SK-N-SH (cell line): ENCODE measurements at regions not wholly inside any gene's neighbourhood (a gene's known extent, or its start where the extent isn't known, plus 50 kb on each side); places are given as distances from the start of the nearest gene placed in this dataset.

Source experiments
- CTCF ChIA-PET: fragments of 300-600, 350-600 bp; formaldehyde crosslinking; extraction: SDS; loops from one replicate; lab custom pipeline; 2021; lab: Yijun Ruan, JAX
- POLR2A ChIA-PET: fragments of 350-600 bp; sonication (Branson Sonifier 250); formaldehyde crosslinking; extraction: SDS; loops from one replicate; lab custom pipeline; 2020; ENCODE audit warnings: antibody characterized with exemption, inconsistent platforms; lab: Yijun Ruan, JAX
- DNase-seq: peaks from one replicate; pipeline ENCODE4 v3.0.0; 2012
- H2AFZ ChIP-seq: fragments of 200-600 bp; sonication (generic); 2 replicates; pipeline ENCODE4 v1.8.1; 2016; ENCODE audit warnings: antibody characterized with exemption, mild to moderate bottlenecking, low read depth
- H3F3A ChIP-seq: fragments of 200-600 bp; sonication (generic); replicated peaks from 2 replicates; pipeline ENCODE3; 2016; ENCODE audit warnings: antibody characterized with exemption, mild to moderate bottlenecking; ENCODE audit not compliant: insufficient read depth
- H3K27ac ChIP-seq, 2 experiments: fragments of 200-500 bp in 1 of 2; fragments of 200-600 bp in 1 of 2; sonication (Bioruptor generic) in 1 of 2; sonication (generic), shearing (Covaris generic) in 1 of 2; 2 replicates each; pipeline versions ENCODE4 v1.5.1 to v1.6.1; 2014 to 2016; ENCODE audit warnings: low read depth in 2 of 2, inconsistent platforms in 1 of 2, low read length in 1 of 2, mild to moderate bottlenecking in 1 of 2, mixed read lengths in 1 of 2
- H3K27me3 ChIP-seq: fragments of 200-600 bp; sonication (generic), shearing (Covaris generic); 2 replicates; pipeline ENCODE4 v1.6.1; 2016; ENCODE audit warnings: mixed run types; ENCODE audit not compliant: insufficient read depth
- H3K36me3 ChIP-seq, 2 experiments: fragments of 200-500 bp in 1 of 2; fragments of 200-600 bp in 1 of 2; sonication (Bioruptor generic) in 1 of 2; sonication (generic) in 1 of 2; replicated peaks in 1 of 2; 2 replicates each; pipeline versions ENCODE3 to v1.5.1; 2014 to 2016; ENCODE audit warnings: low read length in 1 of 2, mild to moderate bottlenecking in 1 of 2; ENCODE audit not compliant: insufficient read depth in 2 of 2, control insufficient read depth in 1 of 2
- H3K4me1 ChIP-seq, 2 experiments: fragments of 200-500 bp in 1 of 2; fragments of 200-600 bp in 1 of 2; sonication (Bioruptor generic) in 1 of 2; sonication (generic), shearing (Covaris generic) in 1 of 2; 2 replicates each; pipeline versions ENCODE4 v1.5.1 to v1.6.1; 2014 to 2016; ENCODE audit warnings: low read depth in 1 of 2, low read length in 1 of 2, mixed run types in 1 of 2; ENCODE audit not compliant: insufficient read depth in 2 of 2, control insufficient read depth in 1 of 2
- H3K4me2 ChIP-seq: fragments of 200-600 bp; sonication (generic), shearing (Covaris generic); 2 replicates; pipeline ENCODE4 v1.6.1; 2017; ENCODE audit warnings: mixed run types
- H3K4me3 ChIP-seq, 2 experiments: fragments of 200-500 bp in 1 of 2; fragments of 200-600 bp in 1 of 2; sonication (Bioruptor generic) in 1 of 2; sonication (generic), shearing (Covaris generic) in 1 of 2; 2 replicates each; pipeline versions ENCODE4 v1.5.1 to v1.8.1; 2014 to 2016; ENCODE audit warnings: low read depth in 2 of 2, inconsistent platforms in 1 of 2, low read length in 1 of 2, mild to moderate bottlenecking in 1 of 2, mixed read lengths in 1 of 2, moderate library complexity in 1 of 2
- H3K79me2 ChIP-seq: fragments of 200-600 bp; sonication (generic); 2 replicates; pipeline ENCODE4 v1.8.1; 2017; ENCODE audit warnings: mild to moderate bottlenecking; ENCODE audit not compliant: insufficient read depth
- H3K9ac ChIP-seq: fragments of 200-600 bp; sonication (generic); 2 replicates; pipeline ENCODE4 v1.6.1; 2017; ENCODE audit warnings: mixed run types
- H3K9me2 ChIP-seq: fragments of 200-600 bp; sonication (generic); 2 replicates; pipeline ENCODE4 v1.6.1; 2017; ENCODE audit warnings: mixed run types
- H3K9me3 ChIP-seq: fragments of 200-600 bp; sonication (generic); 2 replicates; pipeline ENCODE4 v1.6.1; 2017; ENCODE audit warnings: mixed run types, mild to moderate bottlenecking, moderate library complexity
- H4K20me1 ChIP-seq: fragments of 200-600 bp; sonication (generic); 2 replicates; pipeline ENCODE4 v1.6.1; 2017; ENCODE audit warnings: mild to moderate bottlenecking, mixed run types; ENCODE audit not compliant: insufficient read depth
- CTCF ChIP-seq: fragments of 200-600 bp; sonication (generic); IDR thresholded peaks from 2 replicates; pipeline ENCODE4 v1.6.1; 2017; ENCODE audit warnings: antibody characterized with exemption, mild to moderate bottlenecking, moderate library complexity
- EP300 ChIP-seq, 2 experiments: IDR thresholded peaks; 2 replicates each; pipeline versions ENCODE4 v1.4.0 to v1.6.1; 2012; ENCODE audit warnings: borderline replicate concordance in 1 of 2, low read depth in 1 of 2, low read length in 1 of 2
- FOSL2 ChIP-seq: IDR thresholded peaks from 2 replicates; pipeline ENCODE4 v1.4.0; 2012; ENCODE audit warnings: low read depth, mild to moderate bottlenecking, moderate library complexity, borderline replicate concordance
- FOXJ3 ChIP-seq: sonication (generic); formaldehyde crosslinking; IDR thresholded peaks from 2 replicates; pipeline ENCODE4 v1.5.1; 2020; ENCODE audit warnings: mild to moderate bottlenecking, missing genetic modification reagents
- GATA2 ChIP-seq: sonication (generic); formaldehyde crosslinking; IDR thresholded peaks from 2 replicates; pipeline ENCODE4 v1.5.0; 2020; ENCODE audit warnings: mild to moderate bottlenecking, missing genetic modification reagents
- JUND ChIP-seq: IDR thresholded peaks from 2 replicates; pipeline ENCODE4 v1.4.0; 2012
- MAX ChIP-seq: IDR thresholded peaks from 2 replicates; pipeline ENCODE4 v1.4.0; 2012; ENCODE audit warnings: low read depth
- MEF2A ChIP-seq: IDR thresholded peaks from 2 replicates; pipeline ENCODE4 v1.4.0; 2012; ENCODE audit warnings: low read depth, borderline replicate concordance
- MXI1 ChIP-seq: IDR thresholded peaks from 2 replicates; pipeline ENCODE4 v1.6.1; 2012; ENCODE audit warnings: mild to moderate bottlenecking, low read depth, low read length, improper control_type of control experiment
- NFIC ChIP-seq: IDR thresholded peaks from 2 replicates; pipeline ENCODE4 v1.4.0; 2012; ENCODE audit warnings: borderline replicate concordance
- NRF1 ChIP-seq: IDR thresholded peaks from 2 replicates; pipeline ENCODE4 v1.6.1; 2012; ENCODE audit warnings: low read depth, mild to moderate bottlenecking, low read length
- PBX3 ChIP-seq: IDR thresholded peaks from 2 replicates; pipeline ENCODE4; 2012
- POLR2AphosphoS5 ChIP-seq: IDR thresholded peaks from 2 replicates; pipeline ENCODE4 v1.6.1; 2012; ENCODE audit warnings: low read depth, low read length
- RAD21 ChIP-seq: IDR thresholded peaks from 2 replicates; pipeline ENCODE4 v1.6.1; 2012; ENCODE audit warnings: mild to moderate bottlenecking, low read length
- RCOR1 ChIP-seq: fragments of 150-350 bp; IDR thresholded peaks from 2 replicates; pipeline ENCODE4 v1.6.1; 2017; ENCODE audit warnings: antibody characterized with exemption, low read length
- RFX5 ChIP-seq: IDR thresholded peaks from 2 replicates; pipeline ENCODE4 v1.6.1; 2012; ENCODE audit warnings: mild to moderate bottlenecking, improper control_type of control experiment, low read length
- TCF12 ChIP-seq: IDR thresholded peaks from 2 replicates; pipeline ENCODE4 v1.4.0; 2012
- TEAD4 ChIP-seq: IDR thresholded peaks from 2 replicates; pipeline ENCODE4 v1.4.0; 2012; ENCODE audit warnings: mild to moderate bottlenecking, borderline replicate concordance; ENCODE audit not compliant: insufficient read depth
- USF2 ChIP-seq: fragments of 150-350 bp; IDR thresholded peaks from 2 replicates; pipeline ENCODE4 v1.6.1; 2017; ENCODE audit warnings: antibody characterized with exemption, low read length, low read depth, borderline replicate concordance
- ZBTB33 ChIP-seq: IDR thresholded peaks from 2 replicates; pipeline ENCODE4 v1.4.0; 2012; ENCODE audit warnings: low read depth, borderline replicate concordance
- WGBS: methylation state at CpG from one replicate; pipeline ENCODE4 v1.1.6; 2017; ENCODE audit warnings: low lambda C conversion rate; 5-methylcytosine and 5-hydroxymethylcytosine counted together

GRCh38 chr5:176722757-176723156 is 75.5 kb downstream of the TSPAN17 start:
- Histone ChIP-seq H3K27me3 (peaks cover 19% of the 10 kb centered on the region), H3K4me3 (no peak overlapping the region), H3K36me3 (no peaks in the 10 kb centered on the region), H3K9ac (no peak overlapping the region), H2AFZ (no peak overlapping the region), H3K27ac (no peak overlapping the region), H3K9me2 (no peaks in the 10 kb centered on the region), H3K4me1 (peaks cover 0 to 22% of the 10 kb centered on the region in 2 experiments; a peak in 1 of 4 replicates), H3K4me2 (no peak overlapping the region), H3K9me3 (no peaks in the 10 kb centered on the region), H3K79me2 (no peaks in the 10 kb centered on the region), H3F3A (no peaks in the 10 kb centered on the region), H4K20me1 (no peaks in the 10 kb centered on the region)
- CTCF ChIA-PET: interaction anchor here (0.7 to 3.1 kb wide), 5 partner anchors 22 to 89 kb away, joined by 3 to 15 read pairs (median 3); no protein-coding TSS in a partner anchor
- WGBS: 54% methylated on average over 10 of the region's 10 CpGs
- TF ChIP-seq TEAD4: no peak
- no peak for TF ChIP-seq MXI1
- TF ChIP-seq FOXJ3 (CRISPR knock-in tag): no peak
- TF ChIP-seq POLR2AphosphoS5: no peak
- no peak for TF ChIP-seq MAX
- no peak for TF ChIP-seq JUND
- TF ChIP-seq EP300 (IDR thresholded peaks at IDR 0.05; ENCODE audit: borderline replicate concordance in 1 of 2, low read depth in 1 of 2, low read length in 1 of 2): no peak
- no peak for TF ChIP-seq PBX3
- TF ChIP-seq CTCF: no peak
- no peak for TF ChIP-seq GATA2 (CRISPR knock-in tag)
- TF ChIP-seq FOSL2: no peak
- TF ChIP-seq RCOR1: no peak
- DNase-seq: no peak
- POLR2A ChIA-PET: no interaction called here

- Histone ChIP-seq H3K9ac (no peak overlapping the region), H3K36me3 (no peaks in the 10 kb centered on the region), H3F3A (no peaks in the 10 kb centered on the region), H3K4me1 (peaks cover 0 to 22% of the 10 kb centered on the region in 2 experiments; a peak in 1 of 4 replicates), H2AFZ (no peak overlapping the region), H3K9me2 (no peaks in the 10 kb centered on the region), H3K27me3 (peaks cover 19% of the 10 kb centered on the region), H3K9me3 (no peaks in the 10 kb centered on the region), H3K4me2 (no peak overlapping the region), H3K27ac (no peak overlapping the region), H3K4me3 (no peak overlapping the region), H4K20me1 (no peaks in the 10 kb centered on the region), H3K79me2 (no peaks in the 10 kb centered on the region)
- ChIA-PET CTCF (interaction anchor here (0.9 to 3.1 kb wide), 6 partner anchors 13 to 89 kb away, joined by 3 to 15 read pairs (median 3); no protein-coding TSS in a partner anchor), POLR2A (interaction anchor here (0.6 kb wide), 1 partner anchor 21 kb away, joined by 3 read pairs; no protein-coding TSS in a partner anchor)
- DNase-seq: no peak
- 52% methylated on average over 3 of the region's 3 CpGs for WGBS
- TF ChIP-seq GATA2 (CRISPR knock-in tag) (no peak), NRF1 (no peak), RAD21 (no peak), RFX5 (no peak), FOXJ3 (CRISPR knock-in tag) (no peak), ZBTB33 (no peak), TCF12 (no peak), NFIC (no peak), USF2 (no peak), TEAD4 (no peak), MEF2A (no peak), CTCF (no peak)
These were observed 76.2 kb downstream of the TSPAN17 start for GRCh38 chr5:176723440-176723839.
